ENCODE measurements at regions not wholly inside any gene's neighbourhood (a gene's known extent, or its start where the extent isn't known, plus 50 kb on each side); places are given as distances from the start of the nearest gene placed in this dataset.
"Not testable (repeated sequence)": the region's sequence is repeated elsewhere in the genome, so short reads cannot be mapped to it uniquely, and the experiment has no call there.

GRCh38 chr12:23088594-23088993 lies 463.6 kb downstream of the ETNK1 start:
- DNase-seq: no peak

DNA sequence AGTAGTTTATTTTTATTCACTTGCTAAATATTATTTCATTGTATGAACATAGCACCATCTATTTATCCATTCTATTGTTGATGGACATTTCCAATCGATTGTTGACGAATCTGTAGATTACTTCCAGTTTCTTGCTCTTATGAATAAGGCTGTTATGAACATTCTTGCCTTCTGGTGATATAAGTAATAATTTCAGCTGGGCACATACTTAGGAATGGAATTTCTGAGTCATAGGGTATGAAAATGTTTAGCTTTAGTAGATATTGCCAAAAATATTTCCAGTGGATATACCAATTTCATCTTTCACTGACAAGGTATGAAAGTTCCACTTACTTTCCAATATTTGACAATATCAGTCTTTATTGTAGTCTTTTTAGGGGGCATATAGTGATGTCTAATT lies 468.5 kb downstream of the ETNK1 start:
- no peak for DNase-seq

DNA sequence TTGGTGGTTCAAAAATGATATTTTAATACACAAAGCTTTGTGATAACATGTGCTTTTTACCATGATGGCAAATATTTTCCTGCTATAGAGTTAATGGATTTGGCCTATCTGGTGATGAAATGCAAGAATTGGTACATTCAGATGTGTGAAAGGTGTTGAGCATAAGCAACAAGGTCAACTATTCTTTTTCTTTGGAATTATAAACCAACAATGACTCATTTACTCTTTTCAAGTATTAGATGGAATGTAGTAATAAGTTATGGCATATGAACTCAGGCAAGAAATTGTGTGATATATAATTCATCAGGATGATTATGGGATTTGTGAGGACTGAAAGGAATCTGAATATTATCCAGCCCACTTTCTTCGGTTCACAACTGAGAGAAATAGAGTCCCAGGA lies 471.4 kb downstream of the ETNK1 start:
- DNase-seq: no peak

DNA sequence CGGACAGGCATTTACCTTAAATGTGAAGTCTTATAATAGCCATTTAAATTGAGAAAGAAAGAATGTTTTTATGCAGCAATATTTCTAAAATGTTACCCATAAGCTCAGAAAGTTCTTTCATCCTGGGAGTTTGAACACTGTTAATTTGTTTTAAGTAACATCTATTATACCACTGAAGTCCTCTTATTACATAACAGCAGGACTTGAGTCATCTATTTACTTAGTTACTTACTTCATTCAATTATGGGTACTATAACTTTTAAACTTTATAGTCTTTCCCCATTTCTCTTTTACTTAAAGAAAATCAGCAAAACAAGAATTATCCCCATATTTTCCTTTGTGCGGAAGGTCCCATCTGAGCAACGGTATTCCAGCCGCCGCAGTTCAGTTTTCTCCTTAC lies 473.1 kb downstream of the ETNK1 start:
- no peak for DNase-seq

GRCh38 chr12:23098517-23098916 lies 473.5 kb downstream of the ETNK1 start:
- DNase-seq: no peak

- peak; percentile 78 for DNase-seq
Observed at GRCh38 chr12:23099104-23099503, 474.1 kb downstream of the ETNK1 start.

- DNase-seq: peak; percentile 83
Observed at GRCh38 chr12:23099604-23100003, 474.6 kb downstream of the ETNK1 start.

- DNase-seq: no peak
Observed at GRCh38 chr12:23108957-23109356, 484.0 kb downstream of the ETNK1 start.

GRCh38 chr12:23113781-23114180 lies 488.8 kb downstream of the ETNK1 start:
- DNase-seq: peak; percentile 90

GRCh38 chr12:23115984-23116383 lies 491.0 kb downstream of the ETNK1 start:
- DNase-seq: no peak

GRCh38 chr12:23126794-23127193 lies 501.8 kb downstream of the ETNK1 start:
- no peak for DNase-seq

DNA sequence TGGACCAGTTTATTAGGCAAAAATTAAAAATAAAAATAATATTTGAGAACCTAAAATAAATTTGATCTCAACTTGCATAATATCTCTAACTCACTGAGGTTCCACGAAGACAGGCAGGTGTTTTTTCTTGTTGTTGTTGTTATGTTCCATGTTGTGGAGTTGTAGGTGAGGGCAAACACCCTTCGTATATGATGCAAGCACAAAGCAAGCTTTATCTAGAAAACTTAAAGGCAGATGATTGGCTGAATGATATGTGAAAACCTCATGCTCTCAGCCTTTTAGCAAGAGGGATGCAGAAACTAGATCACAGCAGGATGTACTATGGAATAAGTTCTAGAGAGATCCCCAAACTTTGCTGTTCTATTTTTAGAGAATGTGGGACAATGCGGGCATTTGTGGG lies 502.7 kb downstream of the ETNK1 start:
- no peak for DNase-seq

DNA sequence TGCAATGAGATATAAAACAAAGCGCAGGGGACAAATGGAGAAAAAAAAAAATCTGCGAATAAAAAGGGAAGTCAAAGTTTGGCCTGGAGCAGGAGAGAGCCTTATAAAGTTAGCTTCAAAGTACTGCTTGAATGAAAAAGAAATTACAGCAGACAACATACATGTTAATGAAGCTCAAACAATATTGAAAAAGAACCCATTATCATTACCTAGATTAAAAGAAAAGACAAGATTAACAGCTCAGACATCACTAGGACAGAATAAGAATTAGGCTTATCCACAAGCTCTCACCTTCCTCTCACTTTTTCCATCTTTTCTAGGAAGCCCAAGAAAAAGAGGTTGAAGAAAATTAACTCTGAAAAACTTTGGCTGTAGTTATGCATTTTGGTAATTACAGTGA lies 503.5 kb downstream of the ETNK1 start:
- DNase-seq: no peak

DNA sequence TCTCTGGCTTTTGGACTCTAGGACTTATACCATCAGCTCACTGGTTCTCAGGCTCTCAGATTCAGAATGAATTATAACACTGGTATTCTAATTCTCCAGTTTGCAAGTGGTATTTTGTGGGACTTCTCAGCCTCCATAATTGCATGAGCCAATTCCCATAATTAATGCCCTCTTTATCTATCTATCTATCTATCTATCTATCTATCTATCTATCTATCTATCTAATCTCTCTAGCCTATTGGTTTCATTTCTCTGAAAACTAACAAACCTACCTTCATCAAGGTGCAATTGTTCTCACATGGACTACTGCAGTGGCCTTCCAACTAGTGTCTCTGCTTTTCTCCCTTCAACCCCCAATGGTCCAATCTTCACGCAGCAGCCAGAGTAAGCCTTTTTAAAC lies 507.4 kb downstream of the ETNK1 start:
- DNase-seq: no peak

DNA sequence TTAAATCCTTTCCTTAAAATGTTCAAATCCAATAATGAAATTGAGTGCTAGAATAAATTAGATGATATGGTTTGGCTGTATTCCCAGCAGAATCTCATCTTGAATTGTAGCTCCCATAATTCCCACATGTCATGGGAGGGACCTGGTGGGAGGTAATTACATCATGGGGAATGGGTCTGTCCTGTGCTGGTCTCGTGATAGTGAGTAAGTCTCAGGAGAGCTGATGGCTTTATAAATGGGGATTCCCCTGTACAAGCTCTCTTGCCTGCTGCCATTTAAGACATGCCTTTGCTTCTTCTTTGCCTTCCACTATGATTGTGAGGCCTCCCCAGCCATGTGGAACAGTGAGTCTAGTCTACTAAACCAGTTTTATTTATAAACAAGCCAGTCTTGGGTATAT lies 508.5 kb downstream of the ETNK1 start:
- DNase-seq: no peak

DNA sequence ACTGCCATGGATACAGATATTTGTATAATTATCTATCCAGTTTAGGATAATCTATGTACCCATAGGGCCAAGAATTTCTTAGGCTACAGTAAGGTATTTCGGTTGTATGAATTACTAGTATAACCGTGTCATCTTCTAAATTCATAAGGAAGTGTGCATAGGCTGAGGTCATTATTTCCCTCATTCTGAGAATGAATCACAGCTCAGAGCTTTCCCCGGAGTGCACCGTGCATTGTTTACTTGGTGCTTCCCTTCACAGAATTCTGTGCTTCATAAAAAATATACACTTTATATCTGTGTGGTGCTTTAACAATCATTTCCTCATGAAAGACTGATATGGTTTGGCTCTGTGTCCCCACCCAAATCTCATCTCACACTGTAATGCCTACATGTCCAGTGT lies 514.1 kb downstream of the ETNK1 start:
- no peak for DNase-seq

DNA sequence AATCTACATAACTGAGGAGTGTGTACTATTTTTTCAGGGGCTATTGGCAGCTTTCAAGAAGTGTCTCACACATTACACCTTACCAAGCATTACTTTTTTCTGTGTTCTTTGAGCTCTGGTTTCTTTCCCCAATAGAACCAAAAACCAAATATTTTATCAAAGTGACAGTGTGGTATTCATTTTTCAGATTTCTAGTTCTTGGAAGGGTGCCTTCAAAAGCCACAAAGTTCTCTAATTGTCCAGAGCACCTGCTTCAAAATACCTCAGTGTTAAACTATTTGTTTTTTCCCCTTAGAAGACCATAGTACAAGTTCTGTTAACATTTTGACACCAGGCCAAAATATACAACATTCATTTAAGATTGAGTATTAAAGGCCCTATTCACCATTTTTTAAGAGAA lies 515.7 kb downstream of the ETNK1 start:
- no peak for DNase-seq

DNA sequence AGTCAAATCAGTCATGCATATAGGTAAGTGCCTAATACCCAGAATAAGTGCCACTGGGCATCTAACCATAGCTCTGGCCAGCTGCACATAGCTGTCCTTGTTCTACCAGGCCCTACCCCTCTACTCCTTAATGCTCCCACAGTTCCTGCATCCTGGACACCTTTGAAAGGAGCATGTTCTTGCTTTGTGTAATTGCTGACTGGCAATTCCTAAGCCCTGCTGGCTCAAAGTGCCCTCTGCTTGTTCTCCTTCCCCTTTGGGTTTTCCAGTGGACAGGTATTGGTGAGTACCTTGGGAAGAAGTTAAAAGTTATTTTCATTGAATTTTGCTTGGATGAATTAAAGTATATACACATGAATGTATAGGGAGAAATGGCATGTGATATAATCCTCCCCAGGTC lies 516.4 kb downstream of the ETNK1 start:
- DNase-seq: no peak

DNA sequence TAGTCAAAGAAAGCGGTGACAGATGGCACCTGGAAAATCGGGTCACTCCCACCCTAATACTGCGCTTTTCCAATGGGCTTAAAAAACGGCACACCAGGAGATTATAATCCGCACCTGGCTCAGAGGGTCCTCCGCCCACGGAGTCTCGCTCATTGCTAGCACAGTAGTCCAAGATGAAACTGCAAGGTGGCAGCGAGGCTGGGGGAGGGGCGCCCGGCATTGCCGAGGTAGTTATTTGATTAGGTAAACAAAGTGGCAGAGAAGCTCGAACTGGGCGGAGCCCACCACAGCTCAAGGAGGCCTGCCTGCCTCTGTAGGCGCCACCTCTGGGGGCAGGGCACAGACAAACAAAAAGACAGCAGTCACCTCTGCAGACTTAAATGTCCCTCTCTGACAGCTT lies 521.1 kb downstream of the ETNK1 start:
- DNase-seq: not testable (repeated sequence)

GRCh38 chr12:23168459-23168858 lies 543.5 kb downstream of the ETNK1 start:
- no peak for DNase-seq

DNA sequence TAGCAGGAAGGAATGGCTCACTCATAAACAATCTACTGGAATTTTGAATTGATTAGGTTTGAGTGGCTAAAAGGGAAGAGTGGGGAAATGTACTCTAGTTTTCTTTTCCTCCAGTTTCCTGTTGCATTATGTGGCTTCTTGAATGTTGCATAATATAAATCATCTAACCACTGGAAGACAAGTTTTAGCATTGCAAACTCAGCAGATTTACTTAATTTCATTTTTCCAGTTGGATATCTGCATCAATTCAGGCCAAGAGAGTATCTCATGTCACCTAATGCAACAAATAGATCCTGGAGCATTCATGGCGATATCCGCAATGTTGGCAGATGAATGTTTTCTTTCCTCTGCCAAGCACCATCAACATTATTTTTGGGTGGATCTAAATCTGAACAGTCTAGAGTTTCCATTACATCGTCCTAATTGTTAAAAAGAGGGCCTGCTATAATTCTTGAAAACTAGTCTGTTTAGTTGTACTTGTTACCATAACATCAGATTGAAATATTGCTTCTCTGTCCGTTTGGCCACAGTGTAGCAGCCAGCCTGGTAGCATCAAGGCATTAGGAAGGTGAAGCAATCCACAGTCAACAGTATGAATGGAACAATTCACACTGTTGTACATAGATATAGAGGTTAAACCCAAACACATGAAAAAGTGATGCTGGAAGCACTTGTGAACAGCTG lies 544.2 kb downstream of the ETNK1 start:
- no peak for DNase-seq

DNA sequence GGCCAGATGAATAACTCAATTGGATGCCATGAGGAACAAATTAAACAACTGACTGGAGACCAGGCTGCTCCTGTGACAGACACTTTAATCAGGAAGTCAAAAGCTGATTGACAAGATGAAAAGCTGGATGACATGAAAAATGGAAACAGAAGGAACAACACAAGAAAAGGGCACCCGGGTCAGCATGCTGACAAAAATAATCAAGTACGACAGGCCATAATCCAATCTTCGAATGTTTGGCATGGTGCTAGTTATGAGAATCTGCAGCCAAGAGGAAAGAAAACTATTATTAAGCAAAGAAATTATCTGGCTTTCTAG lies 544.7 kb downstream of the ETNK1 start:
- no peak for DNase-seq

DNA sequence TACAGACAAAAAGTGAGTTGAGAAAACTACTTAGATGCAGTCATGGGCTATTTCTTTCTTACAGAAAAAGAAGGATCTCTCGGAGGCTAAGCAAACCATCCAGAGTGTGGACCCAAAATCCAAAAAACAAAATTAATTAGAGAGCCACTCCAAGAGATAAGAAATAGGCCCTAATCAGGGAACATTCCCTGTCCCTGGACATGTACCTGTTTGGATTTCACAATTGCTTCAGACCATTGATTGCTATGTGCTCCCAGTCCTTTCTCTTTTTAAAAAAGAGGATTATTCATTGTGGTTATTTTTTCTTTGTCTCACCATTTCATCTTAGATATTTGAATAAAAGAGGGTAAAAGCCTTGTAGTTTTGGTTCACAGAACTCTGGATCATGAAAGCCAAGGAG lies 549.9 kb downstream of the ETNK1 start:
- no peak for DNase-seq

DNA sequence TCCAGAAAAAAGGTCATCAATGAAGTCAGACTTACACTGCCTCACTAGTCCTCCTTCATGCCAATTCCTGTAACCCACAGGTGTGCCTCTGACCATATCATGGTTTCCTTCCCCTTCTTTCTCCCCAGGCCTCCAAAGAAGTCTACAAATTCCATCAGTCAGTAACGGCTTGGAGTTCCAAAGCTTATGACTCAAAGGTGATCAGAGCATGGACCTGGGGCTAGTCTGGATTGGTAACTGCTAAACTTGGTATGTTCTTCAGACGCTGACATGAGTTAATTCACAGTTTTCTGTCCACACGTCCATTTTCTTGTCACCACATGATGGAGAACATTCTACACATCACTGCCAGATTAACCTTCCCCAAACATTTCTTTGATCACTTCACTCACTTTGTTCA lies 560.4 kb downstream of the ETNK1 start:
- DNase-seq: peak; percentile 61

- no peak for DNase-seq
Observed at GRCh38 chr12:23186950-23187349, 562.0 kb downstream of the ETNK1 start.

DNA sequence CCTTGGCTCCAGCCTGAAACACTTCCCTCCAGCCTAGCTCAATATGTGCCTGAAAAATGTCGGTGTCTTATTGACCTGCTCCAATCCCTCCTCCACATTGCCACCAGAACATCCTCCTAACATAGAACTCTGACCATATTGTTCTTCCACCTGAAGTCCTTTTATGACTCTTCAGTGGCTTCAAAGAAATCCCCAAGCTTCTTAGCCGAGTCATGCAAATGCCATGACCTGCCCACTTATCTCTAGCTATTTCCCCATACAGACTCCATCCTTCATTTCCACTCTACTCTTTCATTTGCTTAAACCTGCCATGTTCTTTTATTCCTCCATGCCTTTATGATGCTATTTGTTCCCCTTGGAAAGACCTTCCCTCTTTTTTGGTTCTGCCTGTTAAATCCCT lies 568.6 kb downstream of the ETNK1 start:
- DNase-seq: no peak

Measured in islet precursor cell (in vitro differentiated cells).